DMS114 treated with DMSO at 0.1 percent for 48 hours (cell line): ENCODE measurements at regions not wholly inside any gene's neighbourhood (a gene's known extent, or its start where the extent isn't known, plus 50 kb on each side); places are given as distances from the start of the nearest gene placed in this dataset.

Experiments
- DNase-seq: peaks from one replicate; lab custom pipeline; 2025; ENCODE audit not compliant: unreplicated experiment; lab: John Stamatoyannopoulos, UW

DNA sequence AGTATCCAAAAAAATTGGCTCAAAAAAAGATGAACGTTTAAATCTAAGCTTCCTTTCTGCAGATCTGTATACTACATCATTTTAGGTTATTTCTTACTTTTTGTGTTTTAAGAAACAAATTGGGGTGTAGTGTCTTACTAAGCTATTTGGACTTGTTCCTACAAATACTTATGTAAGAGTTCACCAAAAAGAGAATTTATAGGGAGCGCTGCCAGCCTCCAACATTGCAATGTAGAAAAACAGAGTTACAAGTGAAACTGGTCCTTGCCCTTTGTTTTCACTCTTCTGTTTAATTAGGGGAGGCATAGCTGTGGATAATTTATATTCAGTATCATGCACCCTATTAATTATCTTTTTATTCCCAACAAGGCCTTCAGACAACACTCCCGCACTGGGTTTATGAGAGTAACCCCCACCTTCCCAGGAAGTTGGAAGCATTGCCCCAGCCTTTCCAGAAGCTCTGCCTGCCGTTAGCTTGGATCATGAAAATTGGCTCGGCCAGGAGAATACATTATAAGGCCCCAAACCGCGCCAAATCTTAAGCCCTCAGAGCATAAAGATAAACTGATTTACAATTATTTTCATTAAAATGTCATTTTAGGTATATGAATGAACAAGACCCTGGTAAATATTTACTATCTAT lies 261.8 kb upstream of the KLF6 start:
- no peak for DNase-seq

DNA sequence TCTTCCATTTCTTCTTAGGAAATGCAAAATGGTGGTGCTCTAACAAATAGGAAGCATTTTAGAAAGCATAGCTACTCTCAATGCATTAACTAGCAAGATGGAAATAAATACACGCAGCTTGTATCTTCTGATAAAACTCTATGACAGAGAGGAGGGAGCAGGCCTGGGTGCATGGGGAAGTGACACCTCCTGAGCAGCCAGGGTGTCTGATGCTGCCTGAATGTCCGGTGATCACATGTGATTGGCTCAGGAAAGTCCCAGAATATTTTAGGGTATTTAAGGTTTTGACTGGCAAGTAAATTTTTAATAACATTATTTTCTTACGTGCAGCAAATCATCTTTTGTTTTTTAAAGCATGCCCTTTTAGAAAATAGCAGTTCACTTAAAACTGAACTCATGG lies 261.0 kb upstream of the KLF6 start:
- DNase-seq, result no peak

DNA sequence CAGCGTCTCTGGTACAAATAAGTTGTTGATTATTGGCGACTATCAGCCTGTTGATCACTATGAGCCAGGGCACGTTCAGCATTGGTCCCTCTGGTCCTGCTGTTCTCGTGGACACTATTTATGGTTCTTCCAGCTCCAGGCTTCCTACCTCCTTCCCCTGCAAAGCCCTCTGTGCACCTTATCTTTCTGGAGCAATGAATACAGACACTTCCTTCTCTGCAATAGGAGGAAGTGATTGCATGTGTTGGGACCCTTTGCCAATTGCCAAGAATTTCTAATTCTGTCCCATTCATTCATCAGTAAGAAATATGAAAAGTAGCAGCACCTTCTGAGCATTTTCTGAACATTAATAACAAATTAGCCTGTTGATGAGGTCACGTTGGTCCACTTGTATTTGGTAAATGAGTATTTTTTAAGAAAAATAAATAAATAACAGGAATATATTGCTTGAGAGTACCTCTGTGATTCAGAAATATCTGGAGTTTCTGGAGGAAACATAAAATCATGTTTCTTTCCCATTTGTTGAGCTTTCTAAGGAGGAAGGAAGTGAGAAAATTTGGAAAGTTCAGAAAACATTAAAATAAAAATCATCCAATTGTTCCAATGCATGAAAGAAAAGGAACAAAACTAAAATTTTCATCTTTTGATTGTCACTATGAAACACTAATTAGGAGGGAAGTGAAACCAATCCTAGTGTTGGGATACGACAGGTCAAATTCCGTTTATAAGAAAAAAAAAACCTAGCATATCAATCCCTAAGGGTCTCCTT lies 259.1 kb upstream of the KLF6 start:
- DNase-seq, result no peak

DNA sequence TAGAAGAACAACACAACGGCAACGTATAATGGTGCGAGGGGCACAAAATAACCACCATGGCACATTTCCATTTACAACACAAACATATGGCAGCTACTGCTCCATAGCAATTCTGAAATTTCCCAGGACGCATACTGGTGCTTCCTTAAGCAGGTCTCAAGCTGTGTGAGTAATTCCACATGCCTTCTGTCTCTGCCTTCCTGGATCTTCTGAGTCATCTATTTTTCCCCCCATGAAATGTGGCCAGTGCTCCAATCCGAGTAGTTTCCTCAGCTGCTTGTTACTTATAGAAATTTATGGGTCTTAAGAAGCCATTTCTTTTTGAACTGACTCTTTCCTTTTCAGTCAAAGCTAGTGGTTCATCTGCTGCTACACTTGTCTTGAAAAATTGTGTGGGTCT lies 256.6 kb upstream of the KLF6 start:
- no peak for DNase-seq

DNA sequence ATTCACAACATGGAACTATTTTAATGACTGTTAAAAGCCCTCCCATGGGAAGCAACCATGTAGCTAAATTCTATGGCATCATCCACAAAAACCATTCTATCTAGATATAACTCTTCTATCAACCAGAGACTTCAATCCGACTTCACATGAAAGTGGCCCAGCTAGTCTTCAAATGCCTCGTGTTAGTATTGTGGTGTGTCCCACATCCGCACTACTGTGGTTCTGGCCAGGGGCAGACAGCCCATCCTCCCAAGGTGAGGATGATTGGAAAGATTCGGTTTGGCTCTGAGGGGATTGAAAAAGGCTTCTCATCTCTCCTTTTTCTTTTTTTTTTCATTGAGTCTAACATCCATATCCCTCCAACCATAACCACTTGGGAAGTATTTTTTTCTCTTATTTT lies 253.0 kb upstream of the KLF6 start:
- no peak for DNase-seq

DNA sequence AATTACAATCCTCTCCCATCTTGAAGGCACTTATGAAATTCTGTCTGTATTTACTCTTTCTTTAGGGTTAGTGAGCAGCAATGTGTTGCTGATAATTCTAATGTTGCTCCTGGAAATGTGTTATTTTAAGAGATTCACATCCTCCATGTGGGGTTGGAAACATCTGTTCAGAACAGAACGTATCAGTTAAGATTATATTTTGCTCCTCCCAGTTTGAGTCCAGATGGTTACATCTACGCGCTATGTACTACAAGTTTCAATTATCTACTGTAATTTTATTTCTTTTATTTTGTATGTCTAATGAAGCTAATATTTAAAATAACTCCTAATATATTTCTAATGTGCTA lies 250.6 kb upstream of the KLF6 start:
- DNase-seq, result no peak

DNA sequence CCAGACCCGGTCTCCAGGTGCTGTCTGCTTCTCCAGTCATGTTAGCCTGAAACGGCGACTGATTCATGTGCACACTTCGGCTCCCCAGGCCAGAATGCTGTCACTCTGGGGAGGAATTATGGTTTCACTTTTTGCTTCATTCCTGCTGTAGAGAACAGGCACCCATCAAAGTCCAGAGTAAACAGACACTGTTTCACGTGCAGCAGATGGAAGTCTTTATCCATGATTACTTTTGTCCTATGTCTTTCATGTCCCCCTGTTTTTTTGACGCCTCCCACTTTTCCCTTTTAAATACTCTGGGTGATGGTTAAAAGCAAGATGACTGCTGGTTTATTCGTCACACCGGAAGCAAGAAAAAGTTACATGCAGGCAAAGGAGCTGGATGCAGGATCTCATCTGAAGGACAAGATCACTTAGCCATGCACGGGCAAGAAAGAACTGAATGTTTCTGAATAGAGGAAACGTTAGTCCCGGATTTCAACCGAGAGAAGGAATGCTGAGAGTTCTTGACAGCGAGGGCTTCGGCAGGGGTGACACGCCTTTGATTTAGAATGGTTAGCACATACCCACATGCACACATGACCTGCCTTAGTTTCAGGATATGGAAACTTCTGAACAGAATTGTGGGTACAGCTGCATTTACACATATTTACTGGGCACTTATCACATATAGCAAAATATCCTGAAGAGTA lies 250.0 kb upstream of the KLF6 start:
- DNase-seq, result no peak

DNA sequence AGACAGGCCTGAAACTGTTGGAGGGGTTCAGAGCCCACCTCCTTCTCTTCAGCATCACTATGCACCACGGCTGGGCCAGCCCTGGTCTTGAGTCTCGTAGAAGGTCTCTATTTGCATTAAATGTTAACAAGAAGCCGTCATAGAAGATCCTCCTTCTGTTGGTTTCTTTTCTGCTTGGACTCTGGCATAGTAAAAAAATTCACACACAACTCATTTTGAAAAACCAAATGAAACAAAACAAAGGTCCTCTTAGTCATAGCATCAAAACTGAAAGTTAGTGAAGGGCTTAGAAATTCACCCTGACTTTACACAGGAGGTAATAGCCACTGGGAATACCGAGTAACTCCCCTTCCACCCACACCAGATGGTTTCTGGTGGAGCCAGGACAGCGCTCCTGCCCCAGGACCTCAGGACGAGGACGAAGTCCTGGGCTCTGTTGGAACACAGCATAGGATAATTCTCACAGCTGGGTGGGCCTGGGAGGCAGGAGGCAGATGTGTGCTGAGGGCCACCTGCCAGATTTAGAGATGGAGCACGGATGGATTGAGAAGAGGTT lies 248.4 kb upstream of the KLF6 start:
- no peak for DNase-seq

DNA sequence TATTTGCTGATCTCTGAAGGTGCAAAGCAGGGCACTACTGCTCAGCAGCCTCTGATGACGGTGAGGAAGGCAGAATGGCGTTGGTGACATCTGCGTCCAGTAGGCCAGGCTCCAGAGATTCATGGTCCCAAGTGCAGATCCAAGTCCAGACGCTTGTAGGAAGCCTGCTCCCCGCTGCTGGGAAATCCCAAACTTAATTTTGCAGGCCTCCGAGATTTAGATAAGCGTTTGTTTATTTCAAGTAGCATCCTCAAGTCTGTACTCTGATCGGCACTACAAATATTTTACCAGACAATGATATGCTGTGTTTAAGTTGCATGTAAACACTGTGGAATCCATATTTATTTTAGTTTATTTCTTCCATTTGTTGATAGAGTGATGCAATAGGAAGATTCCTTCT lies 244.9 kb upstream of the KLF6 start:
- DNase-seq, result no peak

DNA sequence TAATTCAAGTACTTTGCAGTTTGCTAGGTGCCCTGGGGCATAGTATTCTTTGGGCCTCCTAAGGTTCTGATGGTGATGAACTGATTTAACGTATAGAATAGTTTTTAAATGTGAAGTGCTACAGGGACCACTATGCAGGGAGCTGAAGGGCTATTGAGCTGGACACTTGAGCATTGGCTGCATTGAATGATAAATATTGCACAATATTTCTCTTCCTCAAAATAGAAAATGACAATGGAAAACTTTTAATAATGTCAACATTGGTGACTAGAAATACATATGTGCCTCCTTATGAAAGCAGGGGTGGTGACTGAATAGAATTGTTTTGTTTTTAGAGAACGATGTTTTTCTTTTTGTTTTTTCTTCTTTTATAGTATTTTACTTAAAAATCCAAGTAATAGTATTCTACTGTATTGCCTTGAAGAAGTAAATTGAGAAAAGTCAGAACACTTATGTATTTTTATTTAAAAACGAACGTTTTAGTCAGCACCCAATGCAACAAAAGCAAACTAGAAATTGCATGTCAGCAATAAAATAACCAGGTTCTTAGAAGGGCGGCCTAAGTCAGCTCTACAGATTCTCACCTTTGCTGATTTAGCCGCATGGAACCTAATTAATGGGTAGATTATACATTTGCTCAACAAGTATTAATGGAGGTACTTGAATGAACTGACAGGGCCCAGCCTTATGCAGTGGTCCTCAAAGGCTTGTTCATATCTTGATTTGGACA lies 244.0 kb upstream of the KLF6 start:
- DNase-seq, result no peak

DNA sequence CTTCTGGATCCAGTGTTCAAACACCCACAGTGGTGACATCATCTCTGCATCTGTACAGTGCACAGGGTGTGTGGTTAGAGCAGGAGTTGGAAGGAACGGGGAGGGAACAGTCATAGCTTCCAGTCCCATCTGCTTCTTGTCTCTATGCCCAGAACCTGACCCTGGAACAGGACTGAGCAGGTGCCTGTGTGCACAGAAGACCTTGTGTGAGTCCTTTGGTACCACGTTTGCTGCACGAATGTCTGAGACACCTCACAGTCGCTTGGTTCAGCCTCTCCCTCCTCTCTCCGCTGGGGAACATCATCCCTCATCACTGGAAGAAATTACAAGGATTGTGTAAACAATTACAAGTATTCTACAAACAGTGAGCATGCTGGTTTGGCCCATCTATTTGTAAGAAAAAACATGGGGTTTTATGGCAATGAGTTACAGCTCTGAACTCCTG lies 243.0 kb upstream of the KLF6 start:
- no peak for DNase-seq

DNA sequence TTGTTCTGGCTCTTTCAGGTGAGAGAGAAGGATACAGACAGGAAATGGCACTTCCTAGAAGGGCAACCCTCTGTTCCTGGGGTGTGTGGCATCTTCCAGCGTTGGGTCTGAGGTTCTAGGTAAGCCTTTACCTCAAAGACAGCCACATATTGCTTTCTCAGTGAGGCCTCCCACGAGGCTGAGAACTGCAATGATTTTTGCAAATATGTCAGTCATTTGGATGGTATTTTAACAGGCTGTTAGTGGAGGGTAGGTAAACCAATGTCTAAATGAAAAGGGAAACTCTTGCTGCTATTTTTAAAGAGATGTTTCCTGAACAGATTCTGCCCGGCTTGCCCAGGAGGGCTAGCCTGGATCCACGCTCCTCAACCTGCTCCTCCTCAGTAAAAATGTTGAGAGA lies 240.3 kb upstream of the KLF6 start:
- no peak for DNase-seq

DNA sequence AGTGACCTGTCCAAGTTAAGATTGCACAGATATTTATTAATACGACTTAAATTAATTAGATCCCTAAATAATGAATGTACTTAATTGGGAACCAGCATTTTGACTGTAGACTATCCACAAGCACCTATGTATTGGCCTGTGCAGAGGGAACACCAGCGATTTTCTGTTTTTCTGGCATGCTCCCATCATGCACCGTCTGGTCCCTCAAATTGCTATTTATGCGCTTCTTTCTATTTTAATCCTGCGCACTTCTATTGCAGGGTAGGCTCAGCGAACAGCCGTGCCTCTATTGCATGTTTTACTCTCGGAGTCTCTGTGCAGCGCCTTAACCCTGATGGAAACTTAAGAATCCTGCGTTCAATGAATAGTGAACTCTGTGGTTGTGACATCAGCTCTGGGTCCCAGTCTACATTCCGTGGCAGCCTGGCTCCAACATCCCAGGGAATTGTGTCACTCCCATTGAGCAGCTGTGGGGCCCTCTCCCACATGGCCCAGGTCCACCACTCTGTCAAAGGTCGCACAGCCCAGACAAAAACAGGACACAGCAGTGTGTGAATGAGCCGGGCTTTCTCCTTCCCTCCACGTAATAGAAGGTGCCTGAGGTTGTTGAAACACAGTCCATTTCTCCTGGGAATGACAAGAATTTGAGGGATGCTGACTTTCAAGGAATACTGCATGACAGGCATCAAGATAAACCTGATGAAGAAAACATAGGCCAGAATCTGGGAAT lies 239.7 kb upstream of the KLF6 start:
- no peak for DNase-seq

DNA sequence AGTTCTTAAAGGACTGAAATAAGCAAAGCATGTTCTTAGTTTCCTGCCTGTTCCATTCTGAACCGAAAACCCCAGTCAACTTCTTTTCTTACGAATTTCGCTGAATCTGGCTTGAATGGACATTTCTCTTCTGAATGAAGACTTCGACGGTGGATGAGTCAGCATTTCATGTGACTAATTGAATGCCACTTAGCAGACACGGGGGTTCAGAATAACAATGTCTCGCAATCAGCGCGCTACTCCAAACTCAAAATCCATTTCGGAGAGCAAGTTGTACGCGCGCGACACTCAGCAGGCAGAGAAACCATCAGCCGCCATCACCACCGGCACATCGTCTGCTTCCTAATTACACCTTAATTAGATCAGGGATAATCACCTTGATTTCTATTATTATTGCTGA lies 239.0 kb upstream of the KLF6 start:
- no peak for DNase-seq

DNA sequence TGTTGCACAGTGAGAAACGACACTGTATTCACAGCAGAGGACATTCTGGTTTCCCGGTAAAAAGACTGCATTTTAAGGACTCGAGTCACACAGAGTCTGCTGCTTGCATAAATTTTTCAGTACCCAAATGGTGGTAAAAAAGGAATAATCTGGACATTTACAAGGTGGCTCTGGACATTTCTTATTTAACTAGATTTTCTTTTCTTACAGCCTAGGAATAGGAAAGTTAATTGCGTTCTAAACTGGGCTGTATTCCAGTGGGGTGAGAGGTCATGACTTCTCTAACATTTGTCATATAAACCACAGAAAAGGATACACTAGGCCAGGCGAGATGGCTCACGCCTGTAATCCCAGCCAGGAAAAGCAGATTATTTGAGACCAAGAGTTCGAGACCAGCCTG lies 237.5 kb upstream of the KLF6 start:
- DNase-seq, result no peak

DNA sequence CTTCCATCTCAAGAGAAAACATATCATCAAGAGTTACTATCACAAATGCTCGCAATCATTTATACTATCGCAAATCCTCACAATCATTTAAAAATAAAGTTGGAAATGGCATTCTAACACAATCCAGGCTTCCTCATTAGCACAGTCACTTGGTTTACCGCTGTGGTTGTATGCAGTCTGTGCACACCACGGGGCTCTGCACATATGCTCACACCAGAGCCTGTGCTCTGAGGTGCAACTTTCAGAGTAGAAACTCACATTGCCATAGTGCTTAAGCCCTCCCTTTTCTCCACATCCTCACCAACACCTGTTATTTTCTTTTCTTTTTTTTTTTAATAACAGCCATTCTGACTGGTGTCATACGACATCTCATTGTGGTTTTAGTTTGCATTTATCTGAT lies 235.6 kb upstream of the KLF6 start:
- no peak for DNase-seq

DNA sequence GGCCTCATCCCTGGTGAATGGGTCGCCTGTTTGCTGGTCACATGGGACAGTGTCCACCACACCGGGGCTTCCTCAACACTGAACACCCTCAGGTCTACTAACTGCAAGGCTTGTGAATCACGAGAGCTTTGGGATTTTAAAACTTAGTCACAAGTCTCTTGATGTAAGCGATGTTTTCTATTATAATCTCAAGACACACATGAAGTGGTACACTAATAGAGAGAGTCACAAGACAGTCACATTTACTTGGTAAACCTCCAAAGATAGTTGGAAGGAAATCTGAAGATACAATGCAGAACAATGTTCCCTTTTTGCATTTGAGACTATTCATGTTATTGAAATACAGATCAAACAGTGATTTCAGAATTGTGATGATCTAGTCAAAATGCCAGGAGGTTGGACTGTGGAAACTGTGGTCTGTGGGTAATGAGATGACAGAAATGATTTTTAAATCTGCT lies 233.1 kb upstream of the KLF6 start:
- no peak for DNase-seq

DNA sequence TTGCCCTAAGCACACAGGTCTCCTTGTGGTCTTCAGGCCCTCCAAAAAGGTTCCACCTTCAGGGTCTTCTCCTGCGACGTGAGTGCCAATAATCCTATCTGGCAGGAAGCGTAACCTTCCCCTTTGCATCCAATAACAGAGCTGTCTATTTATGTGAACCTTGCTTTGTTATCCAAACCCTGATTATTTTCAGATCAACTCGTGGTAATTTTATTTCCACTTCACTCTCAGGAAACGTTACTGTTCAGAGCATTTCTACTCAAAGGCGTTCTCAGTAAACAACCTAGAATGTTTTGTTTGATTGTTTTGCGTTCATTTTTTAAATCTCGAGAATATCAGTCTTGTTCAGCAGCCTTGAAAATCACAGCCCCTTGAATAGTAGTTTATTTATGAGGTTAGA lies 232.3 kb upstream of the KLF6 start:
- DNase-seq, result no peak

DNA sequence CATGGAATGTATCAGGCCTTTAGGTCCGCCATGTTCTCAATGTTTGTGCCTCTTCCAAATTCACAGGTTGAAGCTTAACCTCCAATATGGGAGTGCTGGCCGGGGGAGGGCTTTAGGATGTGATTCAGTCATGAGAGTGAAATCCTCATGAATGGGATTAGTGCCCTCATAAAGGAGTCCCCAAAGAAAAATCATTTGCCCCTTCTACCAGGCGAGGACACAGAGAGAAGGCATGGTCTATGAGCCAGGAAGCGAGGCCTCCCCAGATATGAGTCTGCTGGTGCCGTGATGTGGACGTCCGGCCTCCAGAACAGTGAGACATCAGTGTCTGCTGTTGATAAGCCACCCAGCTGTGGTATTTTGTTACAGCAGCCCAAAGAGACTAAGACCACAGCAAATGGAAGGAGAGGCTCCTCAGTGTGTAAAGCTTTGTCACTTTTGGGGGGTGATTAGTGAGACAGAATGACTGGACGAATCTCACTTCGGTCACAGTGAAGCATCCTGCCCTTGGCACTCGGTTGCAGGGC lies 231.3 kb upstream of the KLF6 start:
- DNase-seq, result no peak

DNA sequence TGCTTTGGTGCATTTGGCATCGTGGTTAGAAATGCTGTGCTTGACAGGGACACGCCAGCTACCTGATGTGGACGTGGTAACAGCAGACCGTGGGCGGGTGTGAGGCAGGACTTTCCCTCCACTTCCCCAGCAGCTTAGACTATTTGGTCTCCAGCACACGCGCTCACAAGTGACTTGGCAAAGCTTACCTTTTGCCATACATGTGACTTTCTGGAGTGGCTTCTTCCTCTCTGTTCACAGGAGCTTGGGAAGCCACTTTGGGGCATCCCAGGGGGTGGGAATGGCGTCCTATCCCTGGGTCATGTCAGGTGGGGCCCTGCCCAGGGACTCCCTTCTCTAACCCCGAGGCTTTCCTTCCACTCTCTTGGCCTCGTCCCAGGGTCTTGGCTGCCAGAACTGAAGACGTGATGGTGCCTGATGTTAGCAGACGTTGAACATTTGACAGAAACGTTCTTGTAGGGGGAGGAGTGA lies 228.7 kb upstream of the KLF6 start:
- no peak for DNase-seq
